Suppressor macrophage treated with lipopolysaccharide for 1 hour (primary cell): ENCODE measurements at regions not wholly inside any gene's neighbourhood (a gene's known extent, or its start where the extent isn't known, plus 50 kb on each side); places are given as distances from the start of the nearest gene placed in this dataset.

ENCODE experiments used
- DNase-seq, 3 donors: peaks; one replicate each; pipeline ENCODE4 v3.0.0-alpha.2; 2020 to 2022

GRCh38 chr12:91964501-91964900, 181.1 kb downstream of the BTG1 start:
- DNase-seq: no peak

- no peak for DNase-seq
Observed at GRCh38 chr12:91959220-91959619, 186.4 kb downstream of the BTG1 start.

- no peak for DNase-seq
Observed at GRCh38 chr12:91958816-91959215, 186.8 kb downstream of the BTG1 start.

- DNase-seq: no peak
Observed at GRCh38 chr12:91954747-91955146, 190.9 kb downstream of the BTG1 start.

GRCh38 chr12:91954326-91954725, 191.3 kb downstream of the BTG1 start:
- no peak for DNase-seq

GRCh38 chr12:91952916-91953315, 192.7 kb downstream of the BTG1 start:
- DNase-seq: peak in 1 of 3 donors; percentile 30

GRCh38 chr12:91951571-91951970, 194.1 kb downstream of the BTG1 start:
- peak in 2 of 3 donors; percentile 28 to 33 for DNase-seq

- no peak for DNase-seq
Observed at GRCh38 chr12:91948504-91948903, 197.1 kb downstream of the BTG1 start.

- DNase-seq: peak; percentile 76 to 89 (median 87)
Observed at GRCh38 chr12:91947459-91947858, 198.2 kb downstream of the BTG1 start.

GRCh38 chr12:91944637-91945036, 201.0 kb downstream of the BTG1 start:
- DNase-seq: no peak

GRCh38 chr12:91940826-91941570, 204.6 kb downstream of the BTG1 start:
- DNase-seq: peak; percentile 87 to 91 (median 88)

GRCh38 chr12:91940322-91940721, 205.3 kb downstream of the BTG1 start:
- no peak for DNase-seq

- peak in 2 of 3 donors; percentile 42 to 58 for DNase-seq
Observed at GRCh38 chr12:91937706-91938105, 207.9 kb downstream of the BTG1 start.

- DNase-seq: no peak
Observed at GRCh38 chr12:91937009-91937408, 208.6 kb downstream of the BTG1 start.

- peak; percentile 63 to 87 (median 63) for DNase-seq
Observed at GRCh38 chr12:91935296-91935695, 210.3 kb downstream of the BTG1 start.

- no peak for DNase-seq
Observed at GRCh38 chr12:91931111-91931510, 214.5 kb downstream of the BTG1 start.

- no peak for DNase-seq
Observed at GRCh38 chr12:91928501-91928900, 217.1 kb downstream of the BTG1 start.

GRCh38 chr12:91926848-91927247, 218.8 kb downstream of the BTG1 start:
- peak in 1 of 3 donors; percentile 37 for DNase-seq

- DNase-seq: no peak
Observed at GRCh38 chr12:91924827-91925226, 220.8 kb downstream of the BTG1 start.

GRCh38 chr12:91923864-91924263, 221.8 kb downstream of the BTG1 start:
- DNase-seq: no peak

GRCh38 chr12:91922674-91923073, 223.0 kb downstream of the BTG1 start:
- DNase-seq: no peak

- DNase-seq: no peak
Observed at GRCh38 chr12:91922139-91922538, 223.5 kb downstream of the BTG1 start.

- DNase-seq: peak in 2 of 3 donors; percentile 18 to 30
Observed at GRCh38 chr12:91921555-91921954, 224.1 kb downstream of the BTG1 start.

- DNase-seq: no peak
Observed at GRCh38 chr12:91920741-91921140, 224.9 kb downstream of the BTG1 start.

GRCh38 chr12:91920276-91920675, 225.4 kb downstream of the BTG1 start:
- DNase-seq: no peak
